OCI-M2 (cell line): ENCODE measurements at regions not wholly inside any gene's neighbourhood (a gene's known extent, or its start where the extent isn't known, plus 50 kb on each side); places are given as distances from the start of the nearest gene placed in this dataset.
"Not testable (repeated sequence)": the region's sequence is repeated elsewhere in the genome, so short reads cannot be mapped to it uniquely, and the experiment has no call there.

Experiments used
- DNase-seq: peaks from one replicate; lab custom pipeline; 2025; ENCODE audit not compliant: unreplicated experiment; lab: John Stamatoyannopoulos, UW

- no peak for DNase-seq
These were observed 780.9 kb downstream of the TBC1D32 start for GRCh38 chr6:120553353-120553752.

DNA sequence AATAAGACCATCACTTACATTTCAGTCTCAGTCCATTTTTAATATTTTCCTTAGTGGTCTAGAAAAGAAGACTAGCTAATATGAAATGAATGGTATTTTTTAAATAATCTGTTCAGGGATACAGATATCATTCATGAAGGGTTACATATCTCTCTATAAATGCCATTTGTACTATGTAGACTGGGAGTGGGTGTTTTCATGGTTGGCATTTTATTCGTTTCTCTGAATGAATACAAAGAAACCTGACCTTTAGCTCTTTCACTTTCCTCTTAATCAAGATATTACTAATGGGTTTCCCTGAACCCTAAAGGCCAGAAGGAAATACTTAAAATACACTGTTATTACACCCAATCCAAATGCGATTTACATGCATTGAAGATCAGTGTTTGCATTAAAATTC lies 788.9 kb downstream of the TBC1D32 start:
- DNase-seq, result no peak

- no peak for DNase-seq
These were observed 799.3 kb downstream of the TBC1D32 start for GRCh38 chr6:120534954-120535353.

- DNase-seq, result no peak
These were observed 807.7 kb downstream of the TBC1D32 start for GRCh38 chr6:120526576-120526975.

- no peak for DNase-seq
These were observed 819.7 kb downstream of the TBC1D32 start for GRCh38 chr6:120514544-120514943.

GRCh38 chr6:120511712-120512111 lies 822.6 kb downstream of the TBC1D32 start:
- no peak for DNase-seq

- DNase-seq, result no peak
These were observed 835.6 kb downstream of the TBC1D32 start for GRCh38 chr6:120498711-120499110.

- DNase-seq, result no peak
These were observed 837.6 kb downstream of the TBC1D32 start for GRCh38 chr6:120496661-120497060.

DNA sequence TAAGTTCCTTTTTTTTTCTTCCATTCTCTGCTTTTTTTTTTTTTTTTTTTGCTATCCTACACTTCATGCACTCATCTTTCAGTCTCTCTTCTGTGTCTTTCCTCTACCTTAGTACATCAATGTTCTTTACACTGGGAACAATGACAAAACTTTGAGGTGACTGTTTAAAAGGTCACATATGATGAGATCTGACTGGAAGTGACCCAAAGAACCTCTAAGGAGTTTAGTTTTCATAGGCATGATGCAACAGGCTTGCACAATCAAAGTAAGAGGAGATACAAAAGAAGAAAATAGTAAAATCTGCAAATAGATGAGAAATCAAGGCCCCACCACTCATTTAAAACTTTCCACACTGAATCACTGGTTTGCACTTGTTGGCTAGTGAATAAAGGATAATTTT lies 840.8 kb downstream of the TBC1D32 start:
- no peak for DNase-seq

GRCh38 chr6:120489941-120490340 lies 844.3 kb downstream of the TBC1D32 start:
- no peak for DNase-seq

DNA sequence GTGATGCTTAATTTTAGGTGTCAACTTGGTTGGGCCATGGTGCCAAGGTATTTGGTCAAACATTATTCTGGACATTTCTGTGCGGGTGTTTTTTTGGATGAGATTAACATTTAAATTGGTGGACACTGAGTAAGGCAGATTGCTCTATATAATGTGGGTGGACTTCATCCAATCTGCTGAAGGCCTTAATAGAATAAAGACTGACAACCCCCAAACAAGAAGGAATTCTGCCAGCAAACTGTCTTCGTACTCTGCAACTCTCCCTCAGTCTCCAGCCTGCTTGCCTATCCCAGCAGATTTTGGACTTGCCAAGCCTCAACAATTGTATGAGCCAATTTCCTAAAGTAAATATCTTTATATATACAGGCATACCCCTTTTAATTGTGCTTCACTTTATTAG lies 850.1 kb downstream of the TBC1D32 start:
- no peak for DNase-seq

GRCh38 chr6:120478650-120479049 lies 855.6 kb downstream of the TBC1D32 start:
- DNase-seq, result no peak

DNA sequence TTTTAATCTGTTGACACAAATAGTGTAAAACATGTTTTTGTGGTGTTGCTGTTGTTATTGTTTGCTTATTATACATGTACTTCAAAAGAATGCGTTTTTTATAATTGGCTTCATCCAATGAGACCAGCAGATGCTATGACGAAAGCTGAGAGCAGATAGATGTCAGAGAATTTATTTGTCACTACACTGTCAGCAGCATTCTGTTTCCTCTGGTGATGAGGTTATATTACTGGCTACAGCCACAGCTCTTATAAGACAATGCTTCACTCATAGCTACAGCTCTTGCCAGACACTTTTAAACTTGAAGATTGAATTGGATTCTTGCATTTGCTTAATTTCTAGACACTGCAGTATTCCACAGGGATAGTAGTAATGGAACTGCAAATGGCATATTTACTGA lies 860.5 kb downstream of the TBC1D32 start:
- DNase-seq, result no peak

- no peak for DNase-seq
These were observed 865.8 kb downstream of the TBC1D32 start for GRCh38 chr6:120468486-120468885.

DNA sequence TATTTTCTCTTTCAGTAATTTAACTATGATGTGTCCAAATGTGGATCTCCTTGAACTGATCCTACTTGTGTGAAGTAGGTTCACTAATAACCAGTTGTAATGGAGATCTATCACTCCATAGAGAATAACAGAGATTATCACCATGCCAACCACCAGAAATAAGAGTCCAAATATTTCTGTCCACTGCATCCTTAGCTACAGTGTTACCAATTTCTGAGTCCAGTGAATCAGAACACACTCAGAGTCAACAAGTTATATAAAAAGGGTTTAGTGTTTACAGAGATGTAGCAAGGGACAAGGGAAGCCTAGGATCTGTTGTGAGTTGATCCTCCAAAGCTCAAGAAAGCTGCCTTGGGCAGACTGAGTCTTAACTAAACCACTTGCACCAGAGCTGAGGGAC lies 882.8 kb downstream of the TBC1D32 start:
- no peak for DNase-seq

GRCh38 chr6:120447605-120448004 lies 886.7 kb downstream of the TBC1D32 start:
- DNase-seq, result no peak

DNA sequence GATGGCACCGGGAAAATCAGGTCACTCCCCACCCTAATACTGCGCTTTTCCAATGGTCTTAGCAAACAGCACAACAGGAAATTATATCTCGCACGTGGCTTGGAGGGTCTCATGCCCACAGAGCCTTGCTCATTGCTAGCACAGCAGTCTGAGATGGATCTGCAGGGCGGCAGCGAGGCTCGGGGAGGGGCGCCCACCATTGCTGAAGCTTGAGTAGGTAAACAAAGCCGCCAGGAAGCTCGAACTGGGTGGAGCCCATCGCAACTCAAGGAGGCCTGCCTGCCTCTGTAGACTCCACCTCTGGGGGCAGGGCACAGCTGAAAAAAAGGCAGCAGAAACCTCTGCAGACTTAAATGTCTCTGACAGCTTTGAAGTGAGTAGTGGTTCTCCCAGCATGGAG lies 901.4 kb downstream of the TBC1D32 start:
- not testable (repeated sequence) for DNase-seq

DNA sequence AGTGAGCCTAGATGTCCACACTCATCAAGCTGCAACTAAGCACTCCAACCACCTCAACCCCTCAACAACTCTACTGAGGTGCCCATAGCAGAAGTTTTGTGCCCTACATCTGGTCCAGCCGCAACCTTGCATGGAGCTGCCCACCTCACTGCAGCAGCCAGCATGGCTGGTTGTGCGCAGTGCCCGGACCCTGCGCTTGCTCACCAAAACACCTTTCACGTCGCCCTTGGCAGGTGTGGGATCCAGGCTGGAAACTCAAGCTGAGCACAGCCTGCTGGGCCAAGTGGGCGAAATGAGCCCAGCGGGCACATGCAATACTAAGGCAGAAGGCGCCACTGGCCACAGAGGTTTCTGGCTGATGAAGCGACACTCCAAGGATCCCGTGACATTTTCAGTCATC lies 902.4 kb downstream of the TBC1D32 start:
- no peak for DNase-seq

DNA sequence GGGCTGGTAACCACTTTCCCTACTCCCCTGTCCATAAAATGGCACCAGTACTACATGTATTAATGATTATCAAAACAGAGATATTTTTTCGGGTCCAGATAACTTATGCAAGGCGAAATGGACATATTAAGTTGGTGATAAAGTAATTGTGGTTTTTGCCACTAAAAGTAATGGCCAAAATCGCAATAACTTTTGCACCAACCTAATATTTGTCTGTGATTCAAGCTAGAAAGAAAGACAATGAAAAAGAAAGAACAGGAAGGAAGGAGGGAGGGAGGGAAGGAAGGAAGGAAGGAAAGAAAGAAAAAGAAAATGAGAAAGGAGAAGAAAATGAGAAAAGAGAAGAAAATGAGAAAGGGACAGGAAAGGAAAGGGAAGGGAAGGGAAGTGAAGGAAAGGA lies 922.9 kb downstream of the TBC1D32 start:
- DNase-seq, result no peak

- DNase-seq, result no peak
These were observed 923.7 kb downstream of the TBC1D32 start for GRCh38 chr6:120410586-120410985.

- no peak for DNase-seq
These were observed 926.6 kb downstream of the TBC1D32 start for GRCh38 chr6:120407696-120408095.

DNA sequence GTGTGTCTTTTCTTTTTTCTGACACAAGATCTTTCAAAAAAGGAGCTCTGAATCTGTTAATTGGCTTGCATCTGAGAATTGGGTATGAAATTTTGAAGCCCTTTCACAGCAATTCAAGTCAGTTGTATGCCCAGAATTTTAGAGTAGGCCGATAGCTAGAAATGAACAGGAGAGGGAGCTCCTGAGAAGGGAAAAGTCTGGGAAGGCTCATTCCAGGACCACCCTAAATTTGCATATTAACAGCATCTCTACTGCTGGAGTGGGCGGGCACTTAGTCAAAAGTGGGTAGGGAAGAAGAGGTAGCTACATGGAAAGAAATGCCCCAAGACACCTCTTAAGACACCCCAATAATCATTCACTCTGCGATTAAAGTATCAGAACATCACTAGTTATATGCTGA lies 928.3 kb downstream of the TBC1D32 start:
- DNase-seq, result no peak

GRCh38 chr6:120395784-120396183 lies 938.5 kb downstream of the TBC1D32 start:
- DNase-seq, result no peak

GRCh38 chr6:120395330-120395729 lies 939.0 kb downstream of the TBC1D32 start:
- no peak for DNase-seq
